HFFc6 (cell line): ENCODE measurements at regions not wholly inside any gene's neighbourhood (a gene's known extent, or its start where the extent isn't known, plus 50 kb on each side); places are given as distances from the start of the nearest gene placed in this dataset.

Experiments used
- DNase-seq: peaks from one replicate; pipeline ENCODE4 v3.0.0-alpha.2; 2018
- H3K27ac Mint-ChIP-seq: 2 replicates; pipeline ENCODE4 v1.8.0; 2020; ENCODE audit warnings: mild to moderate bottlenecking, mixed read lengths
- H3K27me3 Mint-ChIP-seq: 2 replicates; pipeline ENCODE4 v1.8.0; 2021; ENCODE audit warnings: mild to moderate bottlenecking, moderate library complexity, mixed read lengths; ENCODE audit not compliant: insufficient read depth
- H3K36me3 Mint-ChIP-seq: 2 replicates; pipeline ENCODE4 v1.8.0; 2021; ENCODE audit warnings: low read depth, mixed read lengths
- H3K4me1 Mint-ChIP-seq: 2 replicates; pipeline ENCODE4 v1.8.0; 2020; ENCODE audit warnings: low read depth, mixed read lengths
- H3K4me3 Mint-ChIP-seq: 2 replicates; pipeline ENCODE4 v1.8.0; 2020; ENCODE audit warnings: mild to moderate bottlenecking, moderate library complexity, mixed read lengths
- H3K9me3 Mint-ChIP-seq: 2 replicates; pipeline ENCODE4 v1.8.0; 2020; ENCODE audit warnings: mild to moderate bottlenecking, mixed read lengths
- CTCF ChIP-seq: fragments of 200-600 bp; sonication (generic); IDR thresholded peaks from 2 replicates; pipeline ENCODE4 v1.5.0; 2021; ENCODE audit warnings: antibody characterized with exemption, mild to moderate bottlenecking

GRCh38 chr9:92196909-92197308, 81.7 kb upstream of the SPTLC1 start:
- DNase-seq, result peak; percentile 72
- H3K36me3 Mint-ChIP-seq, result 0 out of 2 replicates have a peak, but pooled peaks cover 6% of the 10 kb centered on the region
- H3K4me1 Mint-ChIP-seq, result peaks cover 19% of the 10 kb centered on the region
- H3K4me3 Mint-ChIP-seq, result no peak overlapping the region
- peaks cover 16% of the 10 kb centered on the region for H3K9me3 Mint-ChIP-seq
- no peak for TF ChIP-seq CTCF
- no peaks in the 10 kb centered on the region; the same call in 1 of the 2 replicates for H3K27me3 Mint-ChIP-seq
- H3K27ac Mint-ChIP-seq, result peak overlapping the region; percentile 26; the same call in 1 of the 2 replicates

- no peak for DNase-seq
Measured at GRCh38 chr9:92196400-92196799, 81.2 kb upstream of the SPTLC1 start.

GRCh38 chr9:92191801-92192200, 76.6 kb upstream of the SPTLC1 start:
- Mint-ChIP-seq H3K4me3 (no peak overlapping the region), H3K4me1 (peaks cover 29% of the 10 kb centered on the region), H3K9me3 (no peaks in the 10 kb centered on the region; the same call in 1 of the 2 replicates), H3K36me3 (no peaks in the 10 kb centered on the region), H3K27me3 (no peaks in the 10 kb centered on the region; the same call in 1 of the 2 replicates), H3K27ac (no peak overlapping the region; the same call in 1 of the 2 replicates)
- peak; percentile 44 for DNase-seq
- TF ChIP-seq CTCF, result no peak

More at GRCh38 chr9:92196400-92196799, 81.2 kb upstream of the SPTLC1 start:
- no peak for TF ChIP-seq CTCF
- Mint-ChIP-seq H3K4me3 (no peak overlapping the region), H3K27me3 (no peaks in the 10 kb centered on the region; the same call in 1 of the 2 replicates), H3K27ac (no peak overlapping the region; the same call in 1 of the 2 replicates), H3K36me3 (0 out of 2 replicates have a peak, but pooled peaks cover 6% of the 10 kb centered on the region), H3K4me1 (peaks cover 24% of the 10 kb centered on the region), H3K9me3 (peaks cover 16% of the 10 kb centered on the region)

- Mint-ChIP-seq H3K9me3 (no peaks in the 10 kb centered on the region), H3K4me3 (no peak overlapping the region), H3K27me3 (no peaks in the 10 kb centered on the region; the same call in 1 of the 2 replicates), H3K27ac (no peak overlapping the region), H3K36me3 (no peaks in the 10 kb centered on the region), H3K4me1 (peaks cover 21% of the 10 kb centered on the region)
- no peak for TF ChIP-seq CTCF
- DNase-seq, result no peak
Measured at GRCh38 chr9:92190536-92190790, 75.2 kb upstream of the SPTLC1 start.

GRCh38 chr9:92189782-92190535, 74.7 kb upstream of the SPTLC1 start:
- H3K27ac Mint-ChIP-seq, result no peak overlapping the region
- H3K4me1 Mint-ChIP-seq, result peaks cover 21% of the 10 kb centered on the region
- no peak for TF ChIP-seq CTCF
- DNase-seq, result no peak
- H3K4me3 Mint-ChIP-seq, result no peak overlapping the region
- H3K36me3 Mint-ChIP-seq, result no peaks in the 10 kb centered on the region
- H3K9me3 Mint-ChIP-seq, result no peaks in the 10 kb centered on the region
- no peaks in the 10 kb centered on the region; the same call in 1 of the 2 replicates for H3K27me3 Mint-ChIP-seq
